AG08396 (cell line): ENCODE measurements at regions not wholly inside any gene's neighbourhood (a gene's known extent, or its start where the extent isn't known, plus 50 kb on each side); places are given as distances from the start of the nearest gene placed in this dataset.
A peak's percentile ranks its signal among the peaks of the same experiment; 100 is the strongest.

Source experiments
- DNase-seq: peaks from one replicate; pipeline ENCODE4 v3.0.0; 2012; ENCODE audit warnings: low spot score, mixed read lengths

DNA sequence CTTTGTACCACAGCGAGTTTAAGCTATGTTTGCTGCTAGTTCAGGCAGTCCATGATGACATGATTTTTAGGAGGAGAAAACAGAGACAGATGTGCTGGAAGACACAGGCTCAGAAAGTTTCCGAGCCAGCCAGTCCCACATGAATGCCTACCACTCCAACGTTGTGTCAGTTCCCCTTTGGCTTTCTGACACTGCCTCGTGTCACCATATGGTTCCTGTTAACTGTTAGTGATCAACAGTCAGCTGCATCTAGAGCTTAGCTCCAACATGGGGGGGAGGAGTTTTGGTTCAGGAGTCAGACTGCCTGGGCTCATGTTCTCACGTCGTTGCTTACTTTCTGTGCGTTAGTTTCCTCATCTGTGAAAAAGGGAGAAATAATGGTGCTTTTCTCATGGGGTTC is 343.7 kb downstream of the MID1IP1 start:
- DNase-seq: no peak

DNA sequence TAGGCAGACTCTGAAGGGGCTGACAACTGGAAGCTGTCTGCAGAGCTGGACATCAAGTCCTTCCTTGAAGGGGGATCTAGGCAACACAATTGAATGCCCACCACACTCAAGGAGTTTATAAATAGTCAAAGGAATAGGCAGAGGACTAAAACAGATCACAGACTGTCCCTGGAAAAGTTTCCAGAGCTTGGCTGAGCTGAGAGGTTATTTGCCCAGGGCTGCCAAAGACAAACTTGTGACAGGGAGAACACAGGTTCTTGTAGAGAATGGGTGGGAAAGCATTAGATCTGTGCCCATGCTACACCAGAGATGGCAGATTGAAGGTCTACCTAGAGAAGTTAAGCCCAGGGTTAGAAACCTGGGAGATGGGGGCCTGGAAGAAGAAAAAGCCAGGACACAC is 344.6 kb downstream of the MID1IP1 start:
- DNase-seq: no peak

DNA sequence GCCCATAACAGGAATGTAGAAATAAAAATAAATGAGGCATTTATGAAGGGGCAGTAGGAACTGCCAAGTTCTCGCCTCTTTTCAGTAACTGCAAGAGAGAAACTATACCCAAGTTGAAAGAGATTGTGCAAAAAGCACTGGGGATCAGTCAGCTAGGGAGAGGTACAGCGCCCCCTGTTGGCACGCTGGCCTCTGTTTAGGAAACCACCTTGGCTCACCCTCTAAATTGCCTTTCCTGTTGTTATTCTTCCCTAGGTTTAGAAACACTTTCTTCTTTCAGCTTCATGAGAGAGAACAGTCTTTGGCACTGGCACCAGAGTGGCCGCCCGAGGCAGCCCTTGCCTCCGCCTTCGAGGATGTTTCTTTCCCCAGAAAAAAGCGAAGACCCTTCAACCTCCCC is 348.5 kb downstream of the MID1IP1 start:
- DNase-seq: peak; percentile 55

DNA sequence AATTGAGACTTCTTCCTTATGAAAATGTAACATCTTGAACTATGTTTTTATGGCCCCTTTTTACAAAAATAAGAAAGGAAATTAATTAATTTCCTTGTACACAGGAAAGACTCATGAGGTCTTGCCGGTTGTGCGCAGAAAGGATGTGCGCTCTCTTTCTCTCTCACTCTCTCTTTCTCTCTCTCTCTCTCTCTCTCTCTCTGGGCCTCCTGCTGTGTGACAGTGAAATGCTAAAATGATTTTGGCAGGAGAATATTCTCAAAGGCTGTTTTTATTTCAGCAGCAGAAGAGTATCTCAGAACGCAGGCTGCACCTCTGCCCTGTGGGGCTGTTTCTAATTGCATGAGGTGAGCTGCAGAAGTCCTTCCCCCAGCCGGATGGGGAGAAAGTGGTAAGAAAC is 349.0 kb downstream of the MID1IP1 start:
- DNase-seq: no peak

DNA sequence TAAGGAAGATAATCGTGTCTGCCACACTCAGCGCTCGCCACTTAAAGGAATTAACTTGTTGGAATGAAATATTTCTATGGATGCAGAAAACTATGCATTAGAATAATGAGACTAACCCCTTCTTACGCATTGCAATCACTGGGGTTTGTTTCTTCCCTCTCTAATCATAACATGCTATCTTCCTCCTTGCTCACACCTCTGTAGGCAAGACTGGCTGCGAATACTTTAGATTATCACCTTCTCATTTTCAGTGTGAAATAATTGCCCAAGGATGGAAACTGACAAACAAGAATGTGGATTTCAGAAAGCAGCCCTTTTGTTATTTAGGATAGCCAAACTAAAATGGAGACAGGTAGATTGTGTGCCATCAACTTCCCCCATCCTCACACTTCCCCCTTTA is 349.4 kb downstream of the MID1IP1 start:
- DNase-seq: no peak

DNA sequence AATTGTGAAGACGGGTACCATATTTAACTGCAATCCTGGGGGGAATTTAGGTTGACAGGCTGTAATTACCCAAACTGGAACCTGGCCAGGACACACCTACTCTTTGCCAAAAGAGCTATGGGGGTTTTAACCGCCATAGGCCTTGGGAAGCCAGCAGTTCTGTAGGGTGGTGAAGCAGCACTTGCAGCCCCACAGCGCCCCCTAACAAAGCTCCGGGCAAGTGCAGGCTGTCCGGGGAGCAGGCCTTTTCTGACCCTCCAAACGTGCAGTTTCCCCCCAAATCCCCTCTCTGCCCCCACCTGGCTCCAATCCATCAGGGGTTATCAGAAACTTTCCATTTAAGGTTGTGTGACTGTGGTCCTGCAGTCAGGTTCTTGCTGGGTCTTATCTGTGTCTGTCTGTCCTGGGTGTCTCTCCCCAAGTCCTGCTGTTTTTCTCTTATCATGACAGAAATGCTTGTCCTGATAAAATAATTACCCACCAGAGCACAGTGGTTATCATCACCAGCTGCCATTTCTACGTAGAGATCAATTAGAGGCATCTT is 350.9 kb downstream of the MID1IP1 start:
- peak; percentile 39 for DNase-seq

DNA sequence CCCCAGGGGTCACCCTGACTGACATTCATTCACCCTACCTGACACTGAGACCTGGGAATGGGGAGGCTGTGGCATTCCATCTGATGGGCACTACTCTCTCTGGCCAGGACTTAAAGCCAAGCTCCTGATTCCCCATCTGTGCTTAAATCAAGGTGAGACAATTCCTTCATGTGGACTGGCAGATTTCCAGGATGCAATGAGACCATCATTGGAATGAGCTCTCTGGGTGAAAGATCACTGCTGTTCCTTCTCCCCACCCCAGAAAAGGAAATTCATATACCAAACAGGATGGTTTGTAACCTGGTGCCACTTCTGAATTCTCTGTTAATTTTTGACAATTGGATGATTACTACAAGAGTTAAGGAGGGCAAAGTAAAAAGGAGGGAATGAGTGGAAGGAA is 354.8 kb downstream of the MID1IP1 start:
- DNase-seq: no peak

DNA sequence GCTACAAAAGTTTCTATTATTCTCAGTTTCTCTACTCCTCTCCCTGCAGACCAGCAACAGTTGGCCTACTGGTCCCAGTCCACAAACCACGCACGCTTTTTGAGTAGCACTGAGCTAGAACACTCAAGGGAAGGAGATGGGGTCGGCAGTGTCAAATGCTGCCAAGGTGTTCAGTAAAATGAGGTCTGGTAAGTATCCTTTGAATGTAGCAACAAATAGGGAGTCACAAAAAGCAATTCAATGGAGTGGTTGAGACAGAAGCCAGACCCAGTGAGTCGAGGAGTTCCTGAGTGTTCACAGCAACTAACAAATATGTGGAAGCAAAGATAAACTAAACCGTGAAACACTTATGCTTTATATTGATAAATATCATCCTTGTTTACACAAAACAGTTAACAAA is 355.7 kb downstream of the MID1IP1 start:
- DNase-seq: no peak

DNA sequence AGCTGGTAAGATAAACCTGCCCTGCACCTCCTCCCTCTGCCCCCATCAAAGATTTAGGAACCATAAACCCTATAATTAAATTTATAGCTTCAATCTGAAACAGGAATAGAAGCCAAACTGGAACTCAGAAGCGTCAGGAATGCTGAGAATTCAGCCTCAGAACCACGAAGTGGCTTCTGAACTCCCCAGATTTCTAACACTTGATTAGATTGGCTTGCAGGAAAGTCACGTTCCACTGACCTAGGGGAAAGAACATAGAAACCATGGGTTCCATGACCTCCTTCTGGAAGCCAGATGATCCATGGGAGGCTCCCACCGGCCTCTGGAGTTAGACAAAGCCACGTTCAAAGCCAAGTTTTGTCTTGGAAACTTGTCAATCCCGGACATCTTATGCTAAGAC is 356.5 kb downstream of the MID1IP1 start:
- DNase-seq: no peak

DNA sequence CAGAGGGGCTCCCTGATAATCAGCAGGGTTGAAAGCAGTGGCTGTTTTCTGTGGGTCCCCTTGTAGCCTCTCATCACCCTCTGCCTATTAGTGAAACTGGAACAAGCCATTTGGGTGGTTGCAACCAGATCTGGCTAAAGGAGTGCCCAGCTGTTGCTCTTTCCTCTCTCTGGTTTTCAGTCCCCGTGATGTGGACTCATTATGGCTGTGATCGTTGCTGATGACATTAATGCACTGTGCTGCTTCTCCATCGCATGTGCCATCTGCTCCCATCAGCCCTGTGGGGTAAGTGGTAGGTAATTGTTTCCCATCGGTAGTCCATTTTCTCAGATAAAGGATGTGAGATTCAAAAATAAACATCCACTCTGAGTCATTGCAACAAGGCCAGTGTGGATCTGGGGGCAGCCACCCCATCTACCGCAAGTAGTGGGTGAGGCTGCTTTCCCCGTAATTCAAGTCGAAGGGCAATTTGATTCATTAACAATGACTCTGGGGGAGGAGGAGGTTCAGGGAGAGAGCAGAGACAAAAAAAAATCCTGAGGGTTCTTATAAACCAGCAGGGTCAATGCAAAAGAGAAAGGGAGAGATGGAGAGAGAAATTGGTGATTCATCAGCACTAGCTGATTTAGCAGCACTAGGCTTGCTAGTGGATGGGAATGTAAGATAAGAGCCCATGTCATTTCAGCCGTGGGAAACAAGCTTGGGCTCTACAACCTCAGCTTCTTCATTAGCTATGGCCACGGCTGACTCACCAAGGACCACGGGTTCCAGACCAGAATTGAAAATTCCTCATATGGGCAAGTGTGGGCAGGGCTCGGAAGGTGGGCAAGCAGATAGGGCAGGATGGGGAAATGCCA is 357.8 kb downstream of the MID1IP1 start:
- no peak for DNase-seq

DNA sequence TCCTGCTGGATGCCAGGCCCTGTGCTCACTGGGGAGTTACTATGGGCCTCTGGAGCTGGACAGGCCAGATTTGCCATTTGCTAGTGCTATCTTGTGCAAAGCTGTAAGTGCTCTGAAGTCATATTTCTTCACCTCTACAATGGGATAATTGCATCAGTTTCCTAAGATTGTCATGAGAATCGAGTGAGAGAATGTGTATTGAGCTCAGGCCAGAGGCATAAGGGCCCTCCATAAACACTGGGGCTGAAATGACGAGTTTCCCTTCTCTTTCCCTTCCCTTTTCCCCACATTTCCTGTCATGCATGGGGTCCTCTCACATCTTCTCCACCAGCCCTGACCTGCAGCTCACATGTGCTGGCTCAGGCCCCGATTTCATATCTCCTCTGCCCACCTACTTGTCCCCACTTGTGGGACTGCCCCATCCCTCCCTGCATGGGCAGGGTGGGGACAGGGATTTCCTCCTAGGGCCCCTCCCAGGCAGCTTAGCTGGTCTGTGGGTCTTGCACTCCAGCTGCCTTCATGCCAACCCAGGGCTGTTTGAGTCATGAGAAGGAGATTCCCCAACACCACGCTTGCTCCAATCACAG is 358.8 kb downstream of the MID1IP1 start:
- no peak for DNase-seq

DNA sequence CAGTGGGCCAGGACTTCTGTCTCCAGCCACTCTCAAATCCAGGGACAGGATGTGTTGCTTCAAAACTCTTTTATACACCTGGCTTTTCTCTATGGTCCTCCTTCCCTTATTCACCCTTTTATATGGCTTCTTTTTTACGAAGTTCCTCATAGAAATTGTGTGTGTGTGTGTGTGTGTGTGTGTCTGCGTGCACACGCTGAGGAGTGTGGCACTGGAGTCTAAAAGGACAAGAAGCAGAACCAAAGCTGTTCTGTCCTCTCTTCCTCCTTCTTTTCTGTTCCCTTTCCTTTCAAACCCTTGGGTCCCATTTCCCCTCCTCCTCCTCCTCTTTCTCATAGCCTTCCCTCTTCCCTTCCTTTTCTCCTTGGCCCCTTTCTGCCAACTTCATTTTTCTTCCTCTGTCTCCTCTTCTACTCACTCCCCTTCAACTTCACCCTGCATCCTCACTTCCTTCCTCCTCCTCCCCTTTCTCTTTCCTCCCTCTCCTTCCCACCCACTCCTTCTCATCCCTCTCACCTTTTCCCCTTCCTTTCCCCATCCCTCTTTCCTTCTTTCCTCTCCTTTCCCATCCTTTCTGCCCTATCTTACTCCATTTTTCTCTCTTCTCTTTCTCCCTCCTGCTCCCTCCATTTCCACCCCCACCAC is 360.5 kb downstream of the MID1IP1 start:
- no peak for DNase-seq

DNA sequence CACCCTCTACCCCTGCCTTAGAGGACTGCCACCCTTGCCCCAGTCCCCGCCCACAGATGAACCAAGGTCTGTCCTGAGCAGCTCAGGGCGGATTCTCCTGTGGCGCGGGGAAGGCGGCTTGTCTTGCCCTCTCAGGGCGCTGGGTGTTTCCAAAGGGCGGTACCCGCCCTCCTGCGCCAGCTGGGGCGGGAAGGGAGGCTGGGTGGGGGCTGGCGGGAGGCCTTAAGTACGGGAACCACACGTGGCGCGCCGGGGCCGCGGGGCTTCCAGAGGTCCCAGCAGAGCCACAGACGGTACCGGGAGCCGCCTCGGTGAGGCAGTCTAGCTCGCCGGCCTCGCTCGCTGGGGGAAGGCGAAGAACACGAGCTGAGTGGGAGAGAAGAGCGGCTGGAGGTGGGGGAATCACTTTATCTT is 361.1 kb downstream of the MID1IP1 start:
- no peak for DNase-seq

DNA sequence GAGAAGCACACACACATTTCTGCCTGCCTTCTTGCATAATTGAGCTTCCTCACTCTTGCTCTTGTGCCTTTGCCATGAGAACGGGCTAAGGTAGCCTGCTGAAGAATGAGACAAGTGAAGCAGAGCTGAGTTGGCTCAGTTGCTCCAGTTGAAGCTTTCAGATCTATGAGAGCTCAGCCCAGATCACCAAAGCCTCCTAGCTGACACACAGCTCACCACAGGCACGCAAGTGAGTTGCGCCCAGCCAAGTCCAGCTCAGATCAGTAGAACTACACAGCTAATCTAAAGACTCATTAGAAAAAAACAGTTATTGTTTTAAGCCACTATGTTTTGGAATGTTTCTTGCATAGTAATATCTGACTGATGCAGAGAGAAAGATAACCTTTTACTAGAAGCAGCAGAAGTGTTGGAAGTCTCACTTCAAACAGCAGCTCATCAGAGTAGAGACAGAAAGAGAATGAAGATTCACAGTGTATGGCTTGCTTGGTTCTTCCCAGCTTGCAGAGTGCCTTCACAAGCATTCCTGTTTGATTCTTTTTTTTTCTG is 362.4 kb downstream of the MID1IP1 start:
- no peak for DNase-seq

DNA sequence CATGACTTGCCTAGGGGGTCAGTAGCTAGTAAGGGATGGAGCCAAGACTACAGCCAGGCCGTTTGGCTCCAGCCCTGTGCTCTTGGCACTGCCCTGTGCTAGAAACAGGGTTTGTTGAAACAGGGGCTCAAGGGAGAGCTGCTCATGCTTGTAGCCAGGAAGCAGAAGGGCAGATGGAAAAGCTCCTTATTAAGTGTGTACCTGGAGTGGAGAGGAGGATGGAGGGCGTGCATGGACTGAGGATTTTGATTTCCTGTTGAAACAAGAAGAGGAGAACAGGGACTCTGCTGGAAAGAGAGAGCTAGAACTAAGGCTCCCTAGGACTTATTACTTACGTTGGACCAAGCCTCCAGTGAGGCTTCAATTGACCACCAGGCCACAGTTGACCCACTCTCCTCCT is 363.0 kb downstream of the MID1IP1 start:
- no peak for DNase-seq

DNA sequence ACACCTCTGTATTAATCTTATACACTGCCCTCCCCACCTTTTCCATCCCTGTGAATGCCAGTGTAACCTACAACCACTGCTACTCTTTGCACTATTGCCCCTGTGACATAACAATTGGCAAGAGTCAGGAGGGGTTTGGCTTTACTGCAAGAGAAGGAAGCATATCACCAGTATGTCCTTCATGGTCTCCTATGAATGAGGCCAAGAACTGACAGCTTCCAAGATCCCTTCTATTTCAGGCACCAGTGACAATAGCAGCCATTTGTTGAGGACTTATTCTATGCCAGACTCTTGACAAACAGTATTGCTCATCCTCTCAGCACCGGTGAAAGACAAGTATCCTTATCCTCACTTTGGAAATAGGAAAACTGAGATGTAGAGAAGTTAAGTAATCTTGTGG is 363.9 kb downstream of the MID1IP1 start:
- DNase-seq: no peak

DNA sequence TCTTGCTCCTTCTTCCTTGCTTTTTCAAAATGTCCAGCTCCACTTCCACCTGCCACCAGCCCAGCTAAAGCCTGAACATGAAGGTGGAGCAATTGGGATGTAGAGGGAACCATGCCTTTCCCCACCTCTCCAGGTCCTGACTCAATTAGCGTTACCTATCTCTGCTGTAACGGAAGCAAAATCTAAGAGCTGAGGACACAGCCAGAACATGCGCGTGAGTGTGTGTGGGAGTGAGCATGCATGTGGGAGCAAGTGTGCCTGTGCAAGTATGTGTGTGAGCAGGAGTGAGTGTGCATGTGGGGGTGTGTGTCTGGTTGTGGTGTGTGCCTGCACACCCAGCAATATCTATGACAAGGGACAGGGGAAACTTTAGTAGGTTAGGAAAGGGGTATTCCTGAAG is 364.5 kb downstream of the MID1IP1 start:
- DNase-seq: no peak

DNA sequence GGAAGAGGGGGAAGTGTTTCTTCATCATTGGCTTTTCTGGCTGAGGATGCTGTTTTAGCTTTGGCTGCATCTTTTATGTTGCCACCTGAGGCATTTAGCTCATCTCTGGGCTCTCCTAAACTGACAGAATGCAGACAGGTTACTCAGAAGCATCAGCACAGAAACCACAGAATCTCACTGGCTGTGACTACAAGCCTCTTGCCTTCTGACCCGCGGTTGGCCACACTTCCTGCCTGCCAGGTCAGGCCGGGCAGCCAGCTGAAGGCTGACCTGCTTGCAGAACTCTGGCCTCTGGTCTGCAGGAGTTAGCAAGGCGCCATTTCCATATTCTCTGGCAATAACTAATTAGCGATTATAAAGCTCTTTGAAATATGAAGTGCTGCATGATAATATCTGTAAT is 366.5 kb downstream of the MID1IP1 start:
- no peak for DNase-seq

DNA sequence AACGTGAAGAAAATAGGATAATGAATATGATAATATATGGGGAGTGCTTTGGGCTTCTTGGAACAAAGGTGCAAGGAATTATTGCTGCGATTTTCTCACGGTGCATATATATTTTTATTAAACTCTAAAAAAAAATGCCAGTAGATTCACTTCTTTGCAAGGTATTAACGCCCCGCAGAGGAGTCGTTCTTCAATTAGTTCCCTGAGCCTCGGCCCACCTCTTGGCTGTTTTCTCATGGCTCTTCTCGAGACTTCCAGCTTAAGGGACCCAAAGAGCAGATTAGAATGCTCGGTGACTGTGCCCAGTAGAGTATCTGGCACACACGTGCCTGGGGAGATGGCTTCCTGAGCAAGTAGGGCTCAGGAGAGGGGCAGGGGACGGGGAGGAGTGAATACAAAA is 367.4 kb downstream of the MID1IP1 start:
- DNase-seq: no peak

DNA sequence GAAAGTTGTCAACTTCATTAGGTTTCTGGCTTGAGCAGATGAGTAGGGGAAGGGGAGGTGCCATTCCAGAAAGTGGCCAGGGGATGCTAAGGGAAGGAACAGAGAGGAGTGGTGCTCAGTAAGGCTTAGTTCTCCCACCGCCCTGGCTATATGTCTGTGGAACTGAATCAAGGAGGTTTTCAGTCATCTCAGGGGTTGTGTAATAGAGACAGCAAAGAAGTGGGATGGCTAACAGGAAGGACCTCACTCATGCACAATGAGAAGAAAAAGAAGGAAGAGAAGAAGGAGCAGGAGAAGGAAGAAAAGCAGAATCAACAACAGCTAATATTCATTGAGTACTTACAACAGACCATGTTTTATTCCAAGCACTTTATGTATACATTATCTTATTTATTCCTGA is 368.7 kb downstream of the MID1IP1 start:
- DNase-seq: no peak

DNA sequence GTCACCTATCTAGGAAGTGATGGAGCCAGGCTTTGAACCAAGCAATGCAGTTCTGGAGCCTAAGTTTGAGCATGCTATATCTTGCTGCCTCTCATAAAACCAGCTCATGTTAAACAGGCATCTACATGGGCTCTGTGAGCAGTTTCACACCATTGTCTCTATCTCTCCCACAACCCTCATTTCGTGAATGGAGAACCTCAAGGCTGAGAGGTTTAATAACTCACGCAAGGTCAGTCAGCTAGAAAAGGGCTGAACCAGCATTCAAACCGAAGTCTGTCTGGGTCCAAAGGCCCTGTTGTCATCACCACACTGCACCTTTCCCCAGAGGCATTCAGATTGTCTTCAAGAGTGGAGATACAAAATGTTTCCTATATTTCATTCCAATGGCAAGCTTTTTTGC is 369.2 kb downstream of the MID1IP1 start:
- no peak for DNase-seq

DNA sequence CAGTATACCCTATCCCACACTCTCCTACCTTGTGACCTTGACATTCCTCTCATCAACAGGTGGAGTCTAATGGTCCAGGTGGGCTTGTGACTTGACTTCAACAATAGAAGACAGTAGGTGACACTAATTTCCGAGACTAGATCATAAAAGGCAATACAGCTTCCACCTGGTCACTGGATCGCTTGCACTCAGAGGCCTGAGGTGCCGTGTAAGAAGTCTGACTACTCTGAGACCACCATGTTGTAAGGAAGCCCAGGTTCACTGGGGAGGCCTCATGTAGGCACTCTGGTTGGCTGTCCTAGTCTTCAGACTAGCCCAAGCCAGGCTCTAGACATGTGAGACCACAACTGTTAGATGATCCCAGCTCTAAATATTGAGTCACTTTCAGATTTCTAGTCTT is 370.4 kb downstream of the MID1IP1 start:
- DNase-seq: no peak

DNA sequence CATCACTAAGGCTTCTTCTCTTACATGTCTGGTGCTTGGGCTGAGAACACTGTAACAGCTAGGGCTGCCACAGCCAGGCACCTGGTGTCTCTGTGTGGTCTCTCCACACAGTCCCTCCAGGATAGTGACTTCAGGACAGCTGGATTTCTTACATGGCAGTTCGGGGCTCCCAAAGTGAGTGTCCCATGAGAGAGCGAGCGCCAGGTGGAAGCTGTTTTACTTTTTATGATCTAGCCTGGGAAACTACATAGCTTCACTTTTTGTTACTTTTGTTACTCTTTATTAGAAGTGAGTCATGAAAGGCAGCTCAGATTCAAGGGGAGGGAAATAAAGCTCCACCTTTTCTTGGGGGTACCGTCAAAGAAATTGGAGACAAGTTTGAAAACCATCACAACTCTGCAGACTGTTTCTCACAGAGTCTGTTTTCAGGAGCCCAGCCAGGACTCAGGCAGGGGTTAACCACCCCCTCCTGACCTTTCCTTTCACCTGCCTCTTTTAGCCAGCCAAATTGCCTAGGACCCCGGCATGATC is 373.0 kb downstream of the MID1IP1 start:
- DNase-seq: no peak
